Bronchial epithelial cell (primary cell): ENCODE measurements at regions not wholly inside any gene's neighbourhood (a gene's known extent, or its start where the extent isn't known, plus 50 kb on each side); places are given as distances from the start of the nearest gene placed in this dataset.

Experiments used
- DNase-seq: peaks from one replicate; pipeline ENCODE4 v3.0.0-alpha.2; 2010; ENCODE audit warnings: low read depth
- FAIRE-seq: peaks from 2 replicates; lab custom pipeline; 2011; peaks lifted over from hg19 to GRCh38; lab: Jason Lieb, UNC
- H3K27me3 ChIP-seq: 2 replicates; pipeline ENCODE4 v1.5.1; 2011; ENCODE audit warnings: low read length; ENCODE audit not compliant: control insufficient read depth, insufficient read depth
- H3K36me3 ChIP-seq: 2 replicates; pipeline ENCODE4 v1.5.1; 2011; ENCODE audit warnings: low read length; ENCODE audit not compliant: control insufficient read depth, insufficient read depth
- H3K4me3 ChIP-seq: 2 replicates; pipeline ENCODE4 v1.5.1; 2011; ENCODE audit warnings: mild to moderate bottlenecking, low read depth, low read length, control low read depth
- CTCF ChIP-seq: IDR thresholded peaks from 2 replicates; pipeline ENCODE4 v1.5.1; 2011; ENCODE audit warnings: mild to moderate bottlenecking, moderate library complexity, low read length, control low read depth, inconsistent platforms; ENCODE audit not compliant: insufficient read depth, severe bottlenecking

- no peak for DNase-seq
- Histone ChIP-seq H3K4me3 (no peak overlapping the region), H3K27me3 (no peaks in the 10 kb centered on the region), H3K36me3 (no peaks in the 10 kb centered on the region)
- FAIRE-seq, result no peak
- TF ChIP-seq CTCF, result no peak
Observed at GRCh38 chr21:34022627-34023335, 50.6 kb upstream of the MRPS6 start.

GRCh38 chr21:34021726-34022125, 51.7 kb upstream of the MRPS6 start:
- DNase-seq, result peak; percentile 44
- FAIRE-seq, result no peak

GRCh38 chr21:34020983-34021553, 52.3 kb upstream of the MRPS6 start:
- Histone ChIP-seq H3K27me3 (no peaks in the 10 kb centered on the region), H3K36me3 (no peaks in the 10 kb centered on the region), H3K4me3 (no peak overlapping the region)
- no peak for DNase-seq
- TF ChIP-seq CTCF, result no peak
- no peak for FAIRE-seq

More at GRCh38 chr21:34021726-34022125, 51.7 kb upstream of the MRPS6 start:
- H3K27me3 ChIP-seq, result no peaks in the 10 kb centered on the region
- TF ChIP-seq CTCF, result no peak
- H3K36me3 ChIP-seq, result no peaks in the 10 kb centered on the region
- H3K4me3 ChIP-seq, result no peak overlapping the region

- Histone ChIP-seq H3K4me3 (no peak overlapping the region), H3K36me3 (no peaks in the 10 kb centered on the region), H3K27me3 (no peaks in the 10 kb centered on the region)
- no peak for TF ChIP-seq CTCF
- no peak for DNase-seq
- peak; percentile 13 for FAIRE-seq
Observed at GRCh38 chr21:34020005-34020847, 53.2 kb upstream of the MRPS6 start.

GRCh38 chr21:34019402-34019801, 54.0 kb upstream of the MRPS6 start:
- Histone ChIP-seq H3K36me3 (no peaks in the 10 kb centered on the region), H3K4me3 (no peak overlapping the region), H3K27me3 (no peaks in the 10 kb centered on the region)
- no peak for TF ChIP-seq CTCF
- DNase-seq (no peak), FAIRE-seq (no peak)
